ENCODE measurements at regions not wholly inside any gene's neighbourhood (a gene's known extent, or its start where the extent isn't known, plus 50 kb on each side); places are given as distances from the start of the nearest gene placed in this dataset.

DNA sequence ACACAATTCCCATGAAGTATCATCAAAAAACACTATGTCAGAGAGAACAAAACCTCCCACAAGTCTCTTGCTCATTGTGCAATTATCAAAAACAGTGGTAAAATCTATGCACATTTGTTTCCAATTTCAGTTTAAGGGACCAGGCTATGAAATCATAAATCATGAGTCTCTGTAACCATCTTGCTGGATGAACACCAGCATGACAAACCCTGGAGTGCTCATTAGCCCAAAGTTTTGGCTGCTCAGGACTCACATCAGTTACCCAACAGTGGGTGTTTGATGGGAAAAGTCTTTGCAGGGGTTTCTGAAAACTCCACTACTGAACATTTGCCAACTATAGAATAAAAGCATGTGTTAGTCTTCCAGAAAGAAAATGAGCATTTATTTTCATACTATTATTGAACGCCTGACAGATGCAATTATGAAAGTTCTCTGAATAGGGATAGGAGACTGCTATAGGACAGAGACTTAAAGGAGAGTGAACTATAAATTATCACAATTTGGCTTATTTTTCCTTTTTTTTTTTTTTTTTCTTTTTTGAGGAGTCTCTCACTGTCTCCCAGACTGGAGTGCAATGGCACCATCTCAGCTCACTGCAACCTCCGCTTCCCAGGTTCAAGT lies 240.8 kb upstream of the KCNMB2 start:
- intact Hi-C loops (cut with DNase I, micrococcal nuclease) = no loop called here
- ChIA-PET CTCF (no interaction called here), POLR2A (no interaction called here)
- H3K9me3 Mint-ChIP-seq = no peaks in the 10 kb centered on the region
- no peak for ATAC-seq (ENCODE audit: poor library complexity)
- H3K27me3 Mint-ChIP-seq = no peaks in the 10 kb centered on the region
- no peak for TF ChIP-seq CTCF (IDR thresholded peaks at IDR 0.05)
- Histone ChIP-seq H3K36me3 (ENCODE audit: insufficient read depth, low read length) (no peaks in the 10 kb centered on the region), H3K4me3 (ENCODE audit: low read length) (no peak overlapping the region), H3K9me3 (ENCODE audit: control insufficient read depth in 1 of 2, insufficient read depth in 1 of 2, low read length in 2 of 2) (no peaks in the 10 kb centered on the region), H3K27me3 (ENCODE audit: control insufficient read depth in 1 of 2, insufficient read depth in 2 of 2, low read length in 2 of 2) (no peaks in the 10 kb centered on the region), H3K4me1 (ENCODE audit: insufficient read depth, low read length) (no peaks in the 10 kb centered on the region), H3K27ac (ENCODE audit: low read depth in 1 of 2, low read length in 2 of 2) (no peak overlapping the region)
- no peak overlapping the region for H3K27ac Mint-ChIP-seq
- DNase-seq = no peak
- no peaks in the 10 kb centered on the region for H3K36me3 Mint-ChIP-seq (ENCODE audit: low read depth)
- H3K4me1 Mint-ChIP-seq (ENCODE audit: low read depth) = no peaks in the 10 kb centered on the region
- H3K4me3 Mint-ChIP-seq = no peak overlapping the region

DNA sequence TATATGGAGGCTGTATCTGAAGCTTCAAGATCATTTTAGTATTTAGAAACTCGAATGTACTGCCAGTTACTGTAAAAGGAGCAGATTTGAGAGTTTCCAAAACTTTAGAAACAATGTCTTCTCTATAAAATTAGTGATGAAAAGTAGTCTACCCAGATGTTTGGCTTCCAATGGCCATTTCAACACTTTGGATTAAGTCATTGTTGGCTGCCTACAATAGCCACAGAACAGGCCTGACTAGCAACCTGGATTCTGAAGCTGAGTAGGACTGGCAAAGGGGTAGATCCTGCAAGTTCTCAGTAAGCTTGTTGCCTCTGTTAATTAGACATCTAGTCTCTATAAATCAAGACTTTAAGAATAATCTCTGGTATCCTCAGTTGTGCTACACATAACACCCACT lies 239.0 kb upstream of the KCNMB2 start:
- no peaks in the 10 kb centered on the region for H3K9me3 Mint-ChIP-seq
- no peaks in the 10 kb centered on the region for H3K4me1 ChIP-seq (ENCODE audit: insufficient read depth, low read length)
- H3K4me3 Mint-ChIP-seq = no peak overlapping the region
- DNase-seq = no peak
- no peak overlapping the region for H3K27ac Mint-ChIP-seq
- no peaks in the 10 kb centered on the region for H3K27me3 ChIP-seq (ENCODE audit: control insufficient read depth in 1 of 2, insufficient read depth in 2 of 2, low read length in 2 of 2)
- H3K9me3 ChIP-seq (ENCODE audit: control insufficient read depth in 1 of 2, insufficient read depth in 1 of 2, low read length in 2 of 2) = no peaks in the 10 kb centered on the region
- ChIA-PET POLR2A (no interaction called here), CTCF (interaction anchor here (0.8 kb wide), 1 partner anchor 17 kb away, joined by 3 read pairs; no protein-coding TSS in a partner anchor)
- ATAC-seq (ENCODE audit: poor library complexity) = no peak
- no peaks in the 10 kb centered on the region for H3K27me3 Mint-ChIP-seq
- no peaks in the 10 kb centered on the region for H3K36me3 Mint-ChIP-seq (ENCODE audit: low read depth)
- no peaks in the 10 kb centered on the region for H3K36me3 ChIP-seq (ENCODE audit: insufficient read depth, low read length)
- H3K4me1 Mint-ChIP-seq (ENCODE audit: low read depth) = no peaks in the 10 kb centered on the region
- no peak overlapping the region for H3K4me3 ChIP-seq (ENCODE audit: low read length)
- TF ChIP-seq CTCF (IDR thresholded peaks at IDR 0.05) = no peak
- no peak overlapping the region for H3K27ac ChIP-seq (ENCODE audit: low read depth in 1 of 2, low read length in 2 of 2)
- intact Hi-C loops (cut with DNase I, micrococcal nuclease) = no loop called here

- TF ChIP-seq CTCF (IDR thresholded peaks at IDR 0.05) = no peak
- H3K27me3 Mint-ChIP-seq = no peaks in the 10 kb centered on the region
- no peaks in the 10 kb centered on the region for H3K36me3 Mint-ChIP-seq (ENCODE audit: low read depth)
- intact Hi-C loops (cut with DNase I, micrococcal nuclease) = no loop called here
- DNase-seq (no peak), ATAC-seq (ENCODE audit: poor library complexity) (no peak)
- Histone ChIP-seq H3K9me3 (ENCODE audit: control insufficient read depth in 1 of 2, insufficient read depth in 1 of 2, low read length in 2 of 2) (no peaks in the 10 kb centered on the region), H3K27me3 (ENCODE audit: control insufficient read depth in 1 of 2, insufficient read depth in 2 of 2, low read length in 2 of 2) (no peaks in the 10 kb centered on the region), H3K4me3 (ENCODE audit: low read length) (no peak overlapping the region), H3K36me3 (ENCODE audit: insufficient read depth, low read length) (no peaks in the 10 kb centered on the region), H3K27ac (ENCODE audit: low read depth in 1 of 2, low read length in 2 of 2) (no peak overlapping the region), H3K4me1 (ENCODE audit: insufficient read depth, low read length) (no peaks in the 10 kb centered on the region)
- no peak overlapping the region for H3K27ac Mint-ChIP-seq
- no peaks in the 10 kb centered on the region for H3K9me3 Mint-ChIP-seq
- CTCF ChIA-PET = interaction anchor here (0.8 kb wide), 1 partner anchor 17 kb away, joined by 3 read pairs; no protein-coding TSS in a partner anchor
- H3K4me1 Mint-ChIP-seq (ENCODE audit: low read depth) = no peaks in the 10 kb centered on the region
- H3K4me3 Mint-ChIP-seq = no peak overlapping the region
- POLR2A ChIA-PET = no interaction called here
Measured at GRCh38 chr3:178297740-178298139, 238.5 kb upstream of the KCNMB2 start.
